HG03575 (cell line): ENCODE measurements at regions not wholly inside any gene's neighbourhood (a gene's known extent, or its start where the extent isn't known, plus 50 kb on each side); places are given as distances from the start of the nearest gene placed in this dataset.
"Not testable (repeated sequence)": the region's sequence is repeated elsewhere in the genome, so short reads cannot be mapped to it uniquely, and the experiment has no call there.

Source experiments
- ATAC-seq: cut with Tn5 transposase; IDR thresholded peaks from one replicate; pipeline ENCODE4 v1.9.1; 2021; ENCODE audit not compliant: unreplicated experiment, insufficient number of reproducible peaks, low FRiP score; ENCODE audit errors: extremely low read depth

- no peak for ATAC-seq
Observed at GRCh38 chr15:92705764-92706163, 50.2 kb upstream of the FAM174B start.

- no peak for ATAC-seq
Observed at GRCh38 chr15:92706201-92706600, 50.6 kb upstream of the FAM174B start.

GRCh38 chr15:92707880-92708551 lies 52.4 kb upstream of the FAM174B start:
- no peak for ATAC-seq

- ATAC-seq: no peak
Observed at GRCh38 chr15:92708635-92709034, 53.1 kb upstream of the FAM174B start.

- no peak for ATAC-seq
Observed at GRCh38 chr15:92709110-92709790, 53.7 kb upstream of the FAM174B start.

- no peak for ATAC-seq
Observed at GRCh38 chr15:92711457-92711831, 55.9 kb upstream of the FAM174B start.

- ATAC-seq: no peak
Observed at GRCh38 chr15:92714077-92714476, 58.5 kb upstream of the FAM174B start.

- no peak for ATAC-seq
Observed at GRCh38 chr15:92714477-92715401, 59.2 kb upstream of the FAM174B start.

GRCh38 chr15:92715758-92716157 lies 60.2 kb upstream of the FAM174B start:
- ATAC-seq: no peak

- no peak for ATAC-seq
Observed at GRCh38 chr15:92719021-92719420, 63.4 kb upstream of the FAM174B start.

GRCh38 chr15:92724144-92724543 lies 68.6 kb upstream of the FAM174B start:
- ATAC-seq: no peak

- ATAC-seq: no peak
Observed at GRCh38 chr15:92725171-92725570, 69.6 kb upstream of the FAM174B start.

- ATAC-seq: no peak
Observed at GRCh38 chr15:92728266-92728665, 72.7 kb upstream of the FAM174B start.

GRCh38 chr15:92733090-92733933 lies 77.7 kb upstream of the FAM174B start:
- ATAC-seq: no peak

- ATAC-seq: no peak
Observed at GRCh38 chr15:92733934-92734521, 78.5 kb upstream of the FAM174B start.

GRCh38 chr15:92739246-92739645 lies 83.7 kb upstream of the FAM174B start:
- not testable (repeated sequence) for ATAC-seq

- no peak for ATAC-seq
Observed at GRCh38 chr15:92745845-92746271, 90.3 kb upstream of the FAM174B start.

GRCh38 chr15:92747047-92747446 lies 91.5 kb upstream of the FAM174B start:
- ATAC-seq: no peak

- ATAC-seq: no peak
Observed at GRCh38 chr15:92749216-92749615, 93.6 kb upstream of the FAM174B start.
